ENCODE measurements at regions not wholly inside any gene's neighbourhood (a gene's known extent, or its start where the extent isn't known, plus 50 kb on each side); places are given as distances from the start of the nearest gene placed in this dataset.

GRCh38 chr3:43222590-43222989 lies 63.8 kb upstream of the SNRK start:
- no peak for DNase-seq (ENCODE audit: low spot score)
- no peak for TF ChIP-seq CTCF (IDR thresholded peaks at IDR 0.05; ENCODE audit: borderline replicate concordance, control extremely low read depth, extremely low read depth, insufficient read depth, missing control alignments)
- in situ Hi-C loops (cut with MboI; ENCODE audit: low sequenced_read_pairs, unreplicated experiment), result no loop called here

GRCh38 chr3:43221076-43221475 lies 65.3 kb upstream of the SNRK start:
- in situ Hi-C loops (cut with MboI; ENCODE audit: low sequenced_read_pairs, unreplicated experiment), result no loop called here
- TF ChIP-seq CTCF (IDR thresholded peaks at IDR 0.05; ENCODE audit: borderline replicate concordance, control extremely low read depth, extremely low read depth, insufficient read depth, missing control alignments), result no peak
- DNase-seq (ENCODE audit: low spot score), result no peak

GRCh38 chr3:43219616-43220015 lies 66.7 kb upstream of the SNRK start:
- DNase-seq (ENCODE audit: low spot score), result no peak
- in situ Hi-C loops (cut with MboI; ENCODE audit: low sequenced_read_pairs, unreplicated experiment), result no loop called here
- no peak for TF ChIP-seq CTCF (IDR thresholded peaks at IDR 0.05; ENCODE audit: borderline replicate concordance, control extremely low read depth, extremely low read depth, insufficient read depth, missing control alignments)

- in situ Hi-C loops (cut with MboI; ENCODE audit: low sequenced_read_pairs, unreplicated experiment), result no loop called here
- DNase-seq (ENCODE audit: low spot score), result no peak
- TF ChIP-seq CTCF (IDR thresholded peaks at IDR 0.05; ENCODE audit: borderline replicate concordance, control extremely low read depth, extremely low read depth, insufficient read depth, missing control alignments), result no peak
Measured at GRCh38 chr3:43218921-43219320, 67.4 kb upstream of the SNRK start.

- DNase-seq (ENCODE audit: low spot score), result no peak
- no peak for TF ChIP-seq CTCF (IDR thresholded peaks at IDR 0.05; ENCODE audit: borderline replicate concordance, control extremely low read depth, extremely low read depth, insufficient read depth, missing control alignments)
- in situ Hi-C loops (cut with MboI; ENCODE audit: low sequenced_read_pairs, unreplicated experiment), result no loop called here
Measured at GRCh38 chr3:43218156-43218555, 68.2 kb upstream of the SNRK start.

- in situ Hi-C loops (cut with MboI; ENCODE audit: low sequenced_read_pairs, unreplicated experiment), result no loop called here
- no peak for TF ChIP-seq CTCF (IDR thresholded peaks at IDR 0.05; ENCODE audit: borderline replicate concordance, control extremely low read depth, extremely low read depth, insufficient read depth, missing control alignments)
- DNase-seq (ENCODE audit: low spot score), result no peak
Measured at GRCh38 chr3:43217633-43218032, 68.7 kb upstream of the SNRK start.

- in situ Hi-C loops (cut with MboI; ENCODE audit: low sequenced_read_pairs, unreplicated experiment), result no loop called here
- no peak for DNase-seq (ENCODE audit: low spot score)
- no peak for TF ChIP-seq CTCF (IDR thresholded peaks at IDR 0.05; ENCODE audit: borderline replicate concordance, control extremely low read depth, extremely low read depth, insufficient read depth, missing control alignments)
Measured at GRCh38 chr3:43217206-43217605, 69.1 kb upstream of the SNRK start.
